Right hindlimb (tissue), 1 donor: ENCODE measurements at regions not wholly inside any gene's neighbourhood (a gene's known extent, or its start where the extent isn't known, plus 50 kb on each side); places are given as distances from the start of the nearest gene placed in this dataset.

Experiments used
- DNase-seq: peaks from one replicate; pipeline ENCODE4 v3.0.0-alpha.2; 2018

- DNase-seq = no peak
Measured at GRCh38 chr7:155961241-155962190, 149.3 kb upstream of the SHH start.

- no peak for DNase-seq
Measured at GRCh38 chr7:155959894-155960293, 147.6 kb upstream of the SHH start.

GRCh38 chr7:155956977-155957376, 144.7 kb upstream of the SHH start:
- no peak for DNase-seq

- no peak for DNase-seq
Measured at GRCh38 chr7:155955367-155955635, 143.0 kb upstream of the SHH start.

GRCh38 chr7:155954550-155955366, 142.5 kb upstream of the SHH start:
- DNase-seq = no peak

- DNase-seq = no peak
Measured at GRCh38 chr7:155953781-155954549, 141.7 kb upstream of the SHH start.

- no peak for DNase-seq
Measured at GRCh38 chr7:155953501-155953778, 141.2 kb upstream of the SHH start.

GRCh38 chr7:155951554-155952158, 139.4 kb upstream of the SHH start:
- no peak for DNase-seq

GRCh38 chr7:155950898-155951553, 138.8 kb upstream of the SHH start:
- no peak for DNase-seq

GRCh38 chr7:155948845-155949244, 136.6 kb upstream of the SHH start:
- no peak for DNase-seq

- DNase-seq = no peak
Measured at GRCh38 chr7:155948423-155948822, 136.2 kb upstream of the SHH start.

- no peak for DNase-seq
Measured at GRCh38 chr7:155947051-155947450, 134.8 kb upstream of the SHH start.

GRCh38 chr7:155945670-155946325, 133.5 kb upstream of the SHH start:
- DNase-seq = no peak

- no peak for DNase-seq
Measured at GRCh38 chr7:155944901-155945300, 132.6 kb upstream of the SHH start.

GRCh38 chr7:155943251-155943899, 131.1 kb upstream of the SHH start:
- no peak for DNase-seq

GRCh38 chr7:155942226-155942950, 130.1 kb upstream of the SHH start:
- no peak for DNase-seq

- no peak for DNase-seq
Measured at GRCh38 chr7:155941688-155942087, 129.4 kb upstream of the SHH start.

GRCh38 chr7:155939350-155939749, 127.1 kb upstream of the SHH start:
- no peak for DNase-seq

GRCh38 chr7:155938129-155938528, 125.9 kb upstream of the SHH start:
- DNase-seq = no peak

- no peak for DNase-seq
Measured at GRCh38 chr7:155935726-155936125, 123.5 kb upstream of the SHH start.
